ENCODE measurements at regions not wholly inside any gene's neighbourhood (a gene's known extent, or its start where the extent isn't known, plus 50 kb on each side); places are given as distances from the start of the nearest gene placed in this dataset.

DNA sequence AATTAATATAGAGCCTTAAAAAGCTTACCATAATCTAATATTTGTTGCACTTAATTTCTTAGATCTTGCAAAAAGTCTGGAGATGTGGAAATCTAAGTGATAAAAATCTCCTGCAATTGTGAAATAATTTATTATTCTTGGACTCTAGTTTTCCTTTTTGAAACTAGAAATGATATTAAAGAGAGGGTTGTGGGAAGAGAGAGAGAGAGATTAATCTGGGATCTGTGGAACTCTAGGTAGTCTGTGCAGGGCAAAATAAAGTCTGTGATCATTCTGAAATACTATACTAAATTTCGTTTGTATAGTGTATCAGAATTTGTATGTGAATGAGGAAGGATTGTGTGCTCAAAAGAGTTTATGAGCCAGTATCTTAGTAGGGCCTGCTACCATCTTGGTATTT lies 692.3 kb downstream of the RWDD3 start:
- no peak for TF ChIP-seq RFX5 (IDR thresholded peaks at IDR 0.05; ENCODE audit: low read length)
- TF ChIP-seq TAF1 (IDR thresholded peaks at IDR 0.05; ENCODE audit: borderline replicate concordance, low read depth, low read length) = no peak
- TF ChIP-seq, protein P1, sequence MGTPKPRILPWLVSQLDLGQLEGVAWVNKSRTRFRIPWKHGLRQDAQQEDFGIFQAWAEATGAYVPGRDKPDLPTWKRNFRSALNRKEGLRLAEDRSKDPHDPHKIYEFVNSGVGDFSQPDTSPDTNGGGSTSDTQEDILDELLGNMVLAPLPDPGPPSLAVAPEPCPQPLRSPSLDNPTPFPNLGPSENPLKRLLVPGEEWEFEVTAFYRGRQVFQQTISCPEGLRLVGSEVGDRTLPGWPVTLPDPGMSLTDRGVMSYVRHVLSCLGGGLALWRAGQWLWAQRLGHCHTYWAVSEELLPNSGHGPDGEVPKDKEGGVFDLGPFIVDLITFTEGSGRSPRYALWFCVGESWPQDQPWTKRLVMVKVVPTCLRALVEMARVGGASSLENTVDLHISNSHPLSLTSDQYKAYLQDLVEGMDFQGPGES (IDR thresholded peaks at IDR 0.05; ENCODE audit: low read depth, low read length) = no peak
- no peak for TF ChIP-seq POLR2AphosphoS5 (IDR thresholded peaks at IDR 0.05; ENCODE audit: low read depth, low read length)
- no peak for TF ChIP-seq CTCF (IDR thresholded peaks at IDR 0.05)
- no peak for TF ChIP-seq FOXM1 (IDR thresholded peaks at IDR 0.05; ENCODE audit: low read depth)

All from SK-N-SH (cell line).